Chondrocyte (in vitro differentiated cells): ENCODE measurements at regions not wholly inside any gene's neighbourhood (a gene's known extent, or its start where the extent isn't known, plus 50 kb on each side); places are given as distances from the start of the nearest gene placed in this dataset.

Experiments
- DNase-seq: peaks from one replicate; pipeline ENCODE4 v3.0.0; 2021; ENCODE audit warnings: mixed read lengths, low spot score
- H3K27ac Mint-ChIP-seq: one replicate; pipeline ENCODE4 v1.8.0; 2021; ENCODE audit warnings: mild to moderate bottlenecking, moderate library complexity, mixed read lengths; ENCODE audit not compliant: unreplicated experiment
- H3K27me3 Mint-ChIP-seq: 2 replicates; pipeline ENCODE4 v1.8.0; 2021; ENCODE audit warnings: low read depth, mixed read lengths
- H3K36me3 Mint-ChIP-seq: 2 replicates; pipeline ENCODE4 v1.8.0; 2021; ENCODE audit warnings: low read depth, mixed read lengths
- H3K4me1 Mint-ChIP-seq: 2 replicates; pipeline ENCODE4 v1.8.0; 2021; ENCODE audit warnings: low read depth, mild to moderate bottlenecking, mixed read lengths
- H3K4me3 Mint-ChIP-seq: one replicate; pipeline ENCODE4 v1.8.0; 2021; ENCODE audit warnings: mild to moderate bottlenecking, moderate library complexity, mixed read lengths; ENCODE audit not compliant: unreplicated experiment
- H3K9me3 Mint-ChIP-seq: 2 replicates; pipeline ENCODE4 v1.8.0; 2021; ENCODE audit warnings: low read depth, mixed read lengths
- CTCF ChIP-seq: fragments of 200-600 bp; sonication (generic); IDR thresholded peaks from 2 replicates; pipeline ENCODE4 v1.5.0; 2021; ENCODE audit warnings: antibody characterized with exemption, mild to moderate bottlenecking, moderate library complexity

GRCh38 chr15:93202405-93202804 is 113.4 kb upstream of the RGMA start:
- no peaks in the 10 kb centered on the region for H3K4me1 Mint-ChIP-seq
- peaks cover 6% of the 10 kb centered on the region for H3K36me3 Mint-ChIP-seq
- H3K4me3 Mint-ChIP-seq = no peak overlapping the region
- no peak for DNase-seq
- peaks cover 11% of the 10 kb centered on the region for H3K9me3 Mint-ChIP-seq
- H3K27ac Mint-ChIP-seq = no peak overlapping the region
- TF ChIP-seq CTCF = no peak
- H3K27me3 Mint-ChIP-seq = peaks cover 31% of the 10 kb centered on the region

- Mint-ChIP-seq H3K27ac (no peak overlapping the region), H3K4me1 (no peaks in the 10 kb centered on the region), H3K4me3 (no peak overlapping the region), H3K9me3 (peaks cover 11% of the 10 kb centered on the region), H3K27me3 (peaks cover 31% of the 10 kb centered on the region), H3K36me3 (peaks cover 6% of the 10 kb centered on the region)
- TF ChIP-seq CTCF = no peak
- DNase-seq = no peak
These were observed 112.9 kb upstream of the RGMA start for GRCh38 chr15:93201940-93202339.

- Mint-ChIP-seq H3K9me3 (peaks cover 16% of the 10 kb centered on the region), H3K27me3 (peaks cover 29% of the 10 kb centered on the region), H3K36me3 (peaks cover 6% of the 10 kb centered on the region), H3K27ac (no peak overlapping the region), H3K4me1 (no peaks in the 10 kb centered on the region), H3K4me3 (no peak overlapping the region)
- DNase-seq = no peak
- no peak for TF ChIP-seq CTCF
These were observed 111.8 kb upstream of the RGMA start for GRCh38 chr15:93200837-93201226.

- Mint-ChIP-seq H3K27ac (no peak overlapping the region), H3K4me3 (no peak overlapping the region), H3K4me1 (no peaks in the 10 kb centered on the region), H3K36me3 (peaks cover 4% of the 10 kb centered on the region), H3K27me3 (peaks cover 26% of the 10 kb centered on the region), H3K9me3 (peaks cover 16% of the 10 kb centered on the region)
- TF ChIP-seq CTCF = no peak
- no peak for DNase-seq
These were observed 111.2 kb upstream of the RGMA start for GRCh38 chr15:93200081-93200836.

- Mint-ChIP-seq H3K4me3 (no peak overlapping the region), H3K4me1 (no peaks in the 10 kb centered on the region), H3K9me3 (peaks cover 16% of the 10 kb centered on the region), H3K36me3 (peaks cover 4% of the 10 kb centered on the region), H3K27ac (no peak overlapping the region), H3K27me3 (peaks cover 40% of the 10 kb centered on the region)
- TF ChIP-seq CTCF = no peak
- DNase-seq = no peak
These were observed 107.2 kb upstream of the RGMA start for GRCh38 chr15:93196135-93196670.
